HL-60 (cell line): ENCODE measurements at regions not wholly inside any gene's neighbourhood (a gene's known extent, or its start where the extent isn't known, plus 50 kb on each side); places are given as distances from the start of the nearest gene placed in this dataset.

Source experiments
- CTCF ChIP-seq: IDR thresholded peaks from one replicate; pipeline ENCODE4 v1.5.1; 2011; ENCODE audit warnings: low read length, control low read depth, inconsistent platforms; ENCODE audit not compliant: insufficient read depth
- GABPA ChIP-seq: IDR thresholded peaks from 2 replicates; pipeline ENCODE4 v1.6.1; 2012; ENCODE audit warnings: low read depth
- POLR2AphosphoS5 ChIP-seq: IDR thresholded peaks from 2 replicates; pipeline ENCODE4 v1.6.1; 2012; ENCODE audit warnings: low read depth
- SPI1 ChIP-seq: IDR thresholded peaks from 2 replicates; pipeline ENCODE4 v1.6.1; 2012; ENCODE audit warnings: low read depth, mild to moderate bottlenecking, borderline replicate concordance
- TF ChIP-seq, protein P1 (sequence below): IDR thresholded peaks from 2 replicates; pipeline ENCODE4 v1.6.1; 2012; ENCODE audit warnings: low read depth; ENCODE audit not compliant: insufficient replicate concordance

- TF ChIP-seq CTCF (no peak), POLR2AphosphoS5 (no peak), SPI1 (no peak), GABPA (no peak)
- TF ChIP-seq, protein P1, sequence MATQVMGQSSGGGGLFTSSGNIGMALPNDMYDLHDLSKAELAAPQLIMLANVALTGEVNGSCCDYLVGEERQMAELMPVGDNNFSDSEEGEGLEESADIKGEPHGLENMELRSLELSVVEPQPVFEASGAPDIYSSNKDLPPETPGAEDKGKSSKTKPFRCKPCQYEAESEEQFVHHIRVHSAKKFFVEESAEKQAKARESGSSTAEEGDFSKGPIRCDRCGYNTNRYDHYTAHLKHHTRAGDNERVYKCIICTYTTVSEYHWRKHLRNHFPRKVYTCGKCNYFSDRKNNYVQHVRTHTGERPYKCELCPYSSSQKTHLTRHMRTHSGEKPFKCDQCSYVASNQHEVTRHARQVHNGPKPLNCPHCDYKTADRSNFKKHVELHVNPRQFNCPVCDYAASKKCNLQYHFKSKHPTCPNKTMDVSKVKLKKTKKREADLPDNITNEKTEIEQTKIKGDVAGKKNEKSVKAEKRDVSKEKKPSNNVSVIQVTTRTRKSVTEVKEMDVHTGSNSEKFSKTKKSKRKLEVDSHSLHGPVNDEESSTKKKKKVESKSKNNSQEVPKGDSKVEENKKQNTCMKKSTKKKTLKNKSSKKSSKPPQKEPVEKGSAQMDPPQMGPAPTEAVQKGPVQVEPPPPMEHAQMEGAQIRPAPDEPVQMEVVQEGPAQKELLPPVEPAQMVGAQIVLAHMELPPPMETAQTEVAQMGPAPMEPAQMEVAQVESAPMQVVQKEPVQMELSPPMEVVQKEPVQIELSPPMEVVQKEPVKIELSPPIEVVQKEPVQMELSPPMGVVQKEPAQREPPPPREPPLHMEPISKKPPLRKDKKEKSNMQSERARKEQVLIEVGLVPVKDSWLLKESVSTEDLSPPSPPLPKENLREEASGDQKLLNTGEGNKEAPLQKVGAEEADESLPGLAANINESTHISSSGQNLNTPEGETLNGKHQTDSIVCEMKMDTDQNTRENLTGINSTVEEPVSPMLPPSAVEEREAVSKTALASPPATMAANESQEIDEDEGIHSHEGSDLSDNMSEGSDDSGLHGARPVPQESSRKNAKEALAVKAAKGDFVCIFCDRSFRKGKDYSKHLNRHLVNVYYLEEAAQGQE = no peak
Measured at GRCh38 chr3:153906366-153906765, 214.8 kb upstream of the ARHGEF26 start.
